ENCODE measurements at regions not wholly inside any gene's neighbourhood (a gene's known extent, or its start where the extent isn't known, plus 50 kb on each side); places are given as distances from the start of the nearest gene placed in this dataset.
"Not testable (repeated sequence)": the region's sequence is repeated elsewhere in the genome, so short reads cannot be mapped to it uniquely, and the experiment has no call there.

GRCh38 chr2:200125444-200126284 lies 170.3 kb downstream of the MAIP1 start:
- Mint-ChIP-seq H3K27ac (no peak overlapping the region), H3K9me3 (peaks cover 3% of the 10 kb centered on the region), H3K27me3 (no peaks in the 10 kb centered on the region), H3K4me3 (no peak overlapping the region), H3K36me3 (no peaks in the 10 kb centered on the region), H3K4me1 (ENCODE audit: unreplicated experiment) (peaks cover 25% of the 10 kb centered on the region)
- DNase-seq (ENCODE audit: extremely low spot score, unreplicated experiment): no peak
- no peak for TF ChIP-seq CTCF (conservative IDR thresholded peaks at IDR 0.05)

- not testable (repeated sequence) for H3K27ac Mint-ChIP-seq; H3K4me3 Mint-ChIP-seq; H3K27me3 Mint-ChIP-seq; H3K36me3 Mint-ChIP-seq; DNase-seq (ENCODE audit: extremely low spot score, unreplicated experiment); H3K9me3 Mint-ChIP-seq
- H3K4me1 Mint-ChIP-seq (ENCODE audit: unreplicated experiment): peaks cover 29% of the 10 kb centered on the region
These were observed 170.9 kb downstream of the MAIP1 start for GRCh38 chr2:200126285-200126670.

GRCh38 chr2:200126680-200127079 lies 171.3 kb downstream of the MAIP1 start:
- H3K9me3 Mint-ChIP-seq; DNase-seq (ENCODE audit: extremely low spot score, unreplicated experiment); H3K36me3 Mint-ChIP-seq; H3K4me3 Mint-ChIP-seq; H3K27me3 Mint-ChIP-seq; H3K27ac Mint-ChIP-seq: not testable (repeated sequence)
- peaks cover 29% of the 10 kb centered on the region for H3K4me1 Mint-ChIP-seq (ENCODE audit: unreplicated experiment)

- Mint-ChIP-seq H3K4me3 (peak overlapping the region; percentile 35), H3K36me3 (peaks cover 3% of the 10 kb centered on the region), H3K27me3 (no peaks in the 10 kb centered on the region), H3K9me3 (peaks cover 3% of the 10 kb centered on the region), H3K4me1 (ENCODE audit: unreplicated experiment) (peaks cover 29% of the 10 kb centered on the region), H3K27ac (no peak overlapping the region)
- TF ChIP-seq CTCF (conservative IDR thresholded peaks at IDR 0.05): no peak
- no peak for DNase-seq (ENCODE audit: extremely low spot score, unreplicated experiment)
These were observed 172.5 kb downstream of the MAIP1 start for GRCh38 chr2:200127848-200128247.

GRCh38 chr2:200128296-200128695 lies 172.9 kb downstream of the MAIP1 start:
- H3K27me3 Mint-ChIP-seq: no peaks in the 10 kb centered on the region
- H3K27ac Mint-ChIP-seq: no peak overlapping the region
- H3K4me3 Mint-ChIP-seq: peak overlapping the region; percentile 35
- no peak for DNase-seq (ENCODE audit: extremely low spot score, unreplicated experiment)
- H3K4me1 Mint-ChIP-seq (ENCODE audit: unreplicated experiment): peaks cover 29% of the 10 kb centered on the region
- peaks cover 6% of the 10 kb centered on the region for H3K36me3 Mint-ChIP-seq
- peaks cover 8% of the 10 kb centered on the region for H3K9me3 Mint-ChIP-seq
- TF ChIP-seq CTCF (conservative IDR thresholded peaks at IDR 0.05): no peak

GRCh38 chr2:200129721-200130462 lies 174.5 kb downstream of the MAIP1 start:
- no peak for DNase-seq (ENCODE audit: extremely low spot score, unreplicated experiment)
- H3K4me1 Mint-ChIP-seq (ENCODE audit: unreplicated experiment): peaks cover 28% of the 10 kb centered on the region
- TF ChIP-seq CTCF (conservative IDR thresholded peaks at IDR 0.05): no peak
- no peaks in the 10 kb centered on the region for H3K27me3 Mint-ChIP-seq
- H3K36me3 Mint-ChIP-seq: peaks cover 6% of the 10 kb centered on the region
- no peak overlapping the region for H3K27ac Mint-ChIP-seq
- H3K4me3 Mint-ChIP-seq: no peak overlapping the region
- H3K9me3 Mint-ChIP-seq: peaks cover 10% of the 10 kb centered on the region
